Heart left ventricle (tissue), 16 donors: ENCODE measurements at regions not wholly inside any gene's neighbourhood (a gene's known extent, or its start where the extent isn't known, plus 50 kb on each side); places are given as distances from the start of the nearest gene placed in this dataset.

Source experiments
- ATAC-seq, 4 donors: fragments of 200-7000 bp; cut with Tn5 transposase; one replicate each; pipeline ENCODE4 v1.9.1; 2020 to 2022; ENCODE audit warnings: moderate library complexity in 4 of 4, mild to moderate bottlenecking in 3 of 4, moderate number of reproducible peaks in 1 of 4
- DNase-seq, 5 donors: peaks; one replicate each; pipeline ENCODE4 v3.0.0-alpha.2; 2020
- H3K27ac ChIP-seq, 12 donors: fragments of 200-600 bp; sonication (generic) in 4 of 12; one replicate each; pipeline versions ENCODE4 v1.5.0 to v1.8.0; 2016 to 2022; ENCODE audit warnings: mild to moderate bottlenecking in 2 of 12
- H3K27me3 ChIP-seq, 9 donors: fragments of 200-600 bp; sonication (generic) in 2 of 9; one replicate each; pipeline versions ENCODE4 v1.5.1 to v1.8.0; 2016 to 2022; ENCODE audit warnings: mild to moderate bottlenecking in 3 of 9
- H3K36me3 ChIP-seq, 9 donors: fragments of 200-600 bp; sonication (generic) in 2 of 9; one replicate each; pipeline versions ENCODE4 v1.5.0 to v1.8.0; 2018 to 2022; ENCODE audit warnings: mild to moderate bottlenecking in 2 of 9
- H3K4me1 ChIP-seq, 12 donors: fragments of 200-600 bp; sonication (generic) in 4 of 12; one replicate each; pipeline versions ENCODE4 v1.5.0 to v1.8.0; 2016 to 2022; ENCODE audit warnings: mild to moderate bottlenecking in 3 of 12
- H3K4me3 ChIP-seq, 12 donors: fragments of 200-600 bp; sonication (generic) in 4 of 12; one replicate each; pipeline versions ENCODE4 v1.5.0 to v1.8.0; 2017 to 2022; ENCODE audit warnings: mild to moderate bottlenecking in 9 of 12, moderate library complexity in 4 of 12
- H3K9me3 ChIP-seq, 12 donors: fragments of 200-600 bp; sonication (generic) in 4 of 12; one replicate each; pipeline versions ENCODE4 v1.5.0 to v1.8.0; 2016 to 2022; ENCODE audit warnings: mild to moderate bottlenecking in 1 of 12
- POLR2A ChIP-seq, 2 donors: fragments of 450-650 bp; IDR thresholded peaks; one replicate each; pipeline ENCODE4 v1.6.1; 2017; ENCODE audit warnings: antibody characterized with exemption in 2 of 2, mild to moderate bottlenecking in 2 of 2, moderate library complexity in 2 of 2
- WGBS, 4 donors: extraction: QIAGEN DNeasy Blood & Tissue Kit in 2 of 4; methylation state at CpG; one replicate each; pipeline versions ENCODE4 v1.1.5 to v1.1.7; 2013 to 2018; 5-methylcytosine and 5-hydroxymethylcytosine counted together
- intact Hi-C, 10 donors: fragments of 100-400 bp; cut with DNase I; formaldehyde crosslinking; loops; one replicate each; pipeline versions ENCODE4 v1.11.1 to v1.14.2; 2022
- TF ChIP-seq, protein P1 (sequence below), 12 donors: fragments of 200-600 bp; sonication (generic) in 4 of 12; IDR thresholded peaks; one replicate each; pipeline versions ENCODE4 v1.5.0 to v1.8.0; 2018 to 2022; ENCODE audit warnings: antibody characterized with exemption in 12 of 12, mild to moderate bottlenecking in 5 of 12
- donor health status: ischemic (EF 13 %, LVEDD 7.1; RV severe dilation, severe dysfunction).
- donor health status: healthy with polysubstance abuse.
- donor health status: DM: no; HTN: yes; CAD: no.
- donor health status: DM: no; HTN: no; CAD: no.
- donor health status: ischemic (EF 25% LVEDD 6.9; RV normal size, moderate dysfunction).
- donor health status: ischemic (EF 25% LVEDD 5.7; RV mildly dilated, moderate dysfunction).
- donor health status: healthy.
- donor health status: DM: yes; HTN: yes; CAD: no.
- donor health status: ischemic (EF 35%, LVEDD 5.7; RV mildly dilated, moderate dysfunction).
- donor health status: nonischemic (EF 11% LVEDD 7.7; RV severe dilation, severe dysfunction).
- donor health status: DM: yes; HTN: yes; CAD: no.
- donor health status: PGD.
- donor health status: ischemic (EF 29% LVEDD 5.4; RV normal size, mild dysfunction).
- donor health status: nonischemic (EF 23%, LVEDD 6.1; RV moderate dilation, normal function).

DNA sequence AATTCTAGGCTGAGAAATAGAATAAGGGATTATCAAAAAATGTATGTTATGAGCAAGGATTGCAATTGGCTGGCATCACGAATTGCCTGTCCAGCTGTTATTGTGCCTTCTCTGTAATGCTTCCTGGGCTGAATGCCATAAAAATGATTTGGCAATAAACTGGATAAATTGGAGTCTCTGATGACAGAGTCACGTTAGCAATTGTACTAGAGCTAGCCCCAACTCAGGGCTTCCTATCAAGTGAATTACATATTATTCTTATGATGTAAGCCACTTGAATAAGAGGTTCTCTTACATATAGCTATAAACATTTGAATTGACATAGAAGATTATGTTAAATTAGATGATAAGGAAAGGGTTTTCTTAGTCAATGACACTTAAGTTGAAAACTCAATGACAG lies 607.5 kb upstream of the REG3G start:
- Histone ChIP-seq H3K9me3 (peaks cover 0 to 10% (median 0%) of the 10 kb centered on the region in 12 donors), H3K36me3 (no peaks in the 10 kb centered on the region), H3K4me3 (no peak overlapping the region), H3K4me1 (no peaks in the 10 kb centered on the region), H3K27ac (no peak overlapping the region), H3K27me3 (no peaks in the 10 kb centered on the region)
- ATAC-seq (no peak), DNase-seq (no peak)
- intact Hi-C loops = no loop called here
- no peak for TF ChIP-seq POLR2A (IDR thresholded peaks at IDR 0.05)
- TF ChIP-seq, protein P1, sequence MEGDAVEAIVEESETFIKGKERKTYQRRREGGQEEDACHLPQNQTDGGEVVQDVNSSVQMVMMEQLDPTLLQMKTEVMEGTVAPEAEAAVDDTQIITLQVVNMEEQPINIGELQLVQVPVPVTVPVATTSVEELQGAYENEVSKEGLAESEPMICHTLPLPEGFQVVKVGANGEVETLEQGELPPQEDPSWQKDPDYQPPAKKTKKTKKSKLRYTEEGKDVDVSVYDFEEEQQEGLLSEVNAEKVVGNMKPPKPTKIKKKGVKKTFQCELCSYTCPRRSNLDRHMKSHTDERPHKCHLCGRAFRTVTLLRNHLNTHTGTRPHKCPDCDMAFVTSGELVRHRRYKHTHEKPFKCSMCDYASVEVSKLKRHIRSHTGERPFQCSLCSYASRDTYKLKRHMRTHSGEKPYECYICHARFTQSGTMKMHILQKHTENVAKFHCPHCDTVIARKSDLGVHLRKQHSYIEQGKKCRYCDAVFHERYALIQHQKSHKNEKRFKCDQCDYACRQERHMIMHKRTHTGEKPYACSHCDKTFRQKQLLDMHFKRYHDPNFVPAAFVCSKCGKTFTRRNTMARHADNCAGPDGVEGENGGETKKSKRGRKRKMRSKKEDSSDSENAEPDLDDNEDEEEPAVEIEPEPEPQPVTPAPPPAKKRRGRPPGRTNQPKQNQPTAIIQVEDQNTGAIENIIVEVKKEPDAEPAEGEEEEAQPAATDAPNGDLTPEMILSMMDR (IDR thresholded peaks at IDR 0.05) = no peak
- WGBS, 4 donors = 18 to 31% (median 22%) methylated on average over 2 of the region's 2 CpGs

DNA sequence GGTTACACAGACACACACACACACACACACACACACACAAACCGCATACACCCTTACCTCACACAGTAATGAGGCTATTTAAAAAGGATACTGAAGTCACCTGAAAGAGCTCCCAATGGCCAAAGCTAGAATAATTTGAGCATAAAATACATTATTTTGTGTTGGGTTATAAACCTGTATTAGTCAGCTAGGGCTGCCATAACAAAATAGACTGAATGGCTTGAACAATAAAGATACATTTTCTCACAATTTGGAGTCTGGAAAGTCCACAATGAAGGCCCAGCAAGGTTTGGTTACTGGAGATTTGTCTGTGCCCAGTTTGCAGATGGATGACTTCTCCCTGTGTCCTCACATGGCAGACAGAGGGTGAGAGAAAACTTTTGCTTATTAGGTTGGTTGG lies 605.4 kb upstream of the REG3G start:
- no peak overlapping the region for H3K27ac ChIP-seq
- intact Hi-C loops = no loop called here
- peaks cover 0 to 6% (median 0%) of the 10 kb centered on the region in 12 donors for H3K9me3 ChIP-seq
- ATAC-seq (no peak), DNase-seq (no peak)
- H3K4me3 ChIP-seq = no peak overlapping the region
- WGBS, 4 donors = 87 to 96% (median 92%) methylated on average over 1 of the region's 1 CpG
- no peaks in the 10 kb centered on the region for H3K36me3 ChIP-seq
- H3K27me3 ChIP-seq = no peaks in the 10 kb centered on the region
- no peaks in the 10 kb centered on the region for H3K4me1 ChIP-seq
- TF ChIP-seq, protein P1 (IDR thresholded peaks at IDR 0.05) = no peak
- TF ChIP-seq POLR2A (IDR thresholded peaks at IDR 0.05) = no peak

DNA sequence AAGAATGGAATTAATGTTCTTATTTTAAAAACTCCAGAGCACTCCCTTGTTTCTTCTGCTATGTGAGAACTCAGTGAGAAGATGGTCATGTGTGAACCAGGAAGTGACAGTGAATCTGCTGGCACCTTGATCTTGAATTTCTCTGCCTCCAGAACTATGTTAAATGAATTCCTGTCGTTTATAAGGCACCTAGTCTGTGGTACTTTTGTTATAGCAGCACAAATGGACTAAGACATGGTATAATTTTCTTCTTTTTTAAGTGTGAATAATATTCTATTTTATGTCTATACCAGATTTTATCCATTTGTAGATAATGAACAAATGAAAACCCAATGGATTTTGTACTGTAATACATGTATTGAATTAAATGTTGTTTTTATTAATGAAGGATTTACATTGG lies 601.9 kb upstream of the REG3G start:
- peaks cover 0 to 6% (median 0%) of the 10 kb centered on the region in 12 donors for H3K9me3 ChIP-seq
- H3K4me3 ChIP-seq = no peak overlapping the region
- DNase-seq = no peak
- no peaks in the 10 kb centered on the region for H3K27me3 ChIP-seq
- TF ChIP-seq POLR2A (IDR thresholded peaks at IDR 0.05) = no peak
- TF ChIP-seq, protein P1 (IDR thresholded peaks at IDR 0.05) = no peak
- 45 to 58% (median 53%) methylated on average over 1 of the region's 1 CpG for WGBS, 4 donors
- no peaks in the 10 kb centered on the region for H3K4me1 ChIP-seq
- ATAC-seq = no peak
- no peaks in the 10 kb centered on the region for H3K36me3 ChIP-seq
- no peak overlapping the region for H3K27ac ChIP-seq
- intact Hi-C loops = no loop called here

DNA sequence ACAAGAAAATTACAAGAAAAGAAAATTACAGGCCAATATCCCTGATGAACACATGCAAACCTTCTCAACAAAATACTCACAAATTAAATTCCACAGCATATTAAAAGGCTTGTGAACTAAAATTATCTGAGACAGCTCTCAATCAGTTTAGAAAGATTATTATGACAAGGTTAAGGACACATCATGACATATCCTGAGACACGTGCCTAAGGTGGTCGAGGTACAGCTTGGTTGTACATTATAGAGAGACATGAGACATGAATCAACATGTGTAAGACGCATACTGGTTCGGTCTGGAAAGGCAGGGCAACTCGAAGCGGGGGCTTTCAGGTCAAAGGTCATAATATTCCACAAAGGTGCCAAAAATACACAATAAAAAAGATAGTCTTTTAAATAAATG lies 598.3 kb upstream of the REG3G start:
- H3K4me1 ChIP-seq = no peaks in the 10 kb centered on the region
- intact Hi-C loops = no loop called here
- no peaks in the 10 kb centered on the region for H3K36me3 ChIP-seq
- no peak for DNase-seq
- ATAC-seq = no peak
- H3K27me3 ChIP-seq = no peaks in the 10 kb centered on the region
- H3K9me3 ChIP-seq = peaks cover 0 to 6% (median 0%) of the 10 kb centered on the region in 12 donors
- no peak for TF ChIP-seq POLR2A (IDR thresholded peaks at IDR 0.05)
- TF ChIP-seq, protein P1 (IDR thresholded peaks at IDR 0.05) = no peak
- H3K4me3 ChIP-seq = no peak overlapping the region
- no peak overlapping the region for H3K27ac ChIP-seq
- WGBS, 4 donors = 77 to 86% (median 84%) methylated on average over 6 of the region's 6 CpGs
